DOHH2 (cell line): ENCODE measurements at regions not wholly inside any gene's neighbourhood (a gene's known extent, or its start where the extent isn't known, plus 50 kb on each side); places are given as distances from the start of the nearest gene placed in this dataset.

Source experiments
- EZH2phosphoT487 ChIP-seq: fragments of 200-600 bp; sonication (generic); IDR thresholded peaks from 2 replicates; pipeline ENCODE4 v1.6.1; 2017; ENCODE audit warnings: borderline replicate concordance, mild to moderate bottlenecking, antibody characterized with exemption, low read length, moderate library complexity, mixed read lengths
- TF ChIP-seq, protein P1 (sequence below): fragments of 200-600 bp; sonication (generic); IDR thresholded peaks from one replicate; pipeline ENCODE4 v1.5.1; 2014; ENCODE audit warnings: antibody characterized with exemption, mild to moderate bottlenecking, low read depth, low read length; ENCODE audit not compliant: poor library complexity, severe bottlenecking

DNA sequence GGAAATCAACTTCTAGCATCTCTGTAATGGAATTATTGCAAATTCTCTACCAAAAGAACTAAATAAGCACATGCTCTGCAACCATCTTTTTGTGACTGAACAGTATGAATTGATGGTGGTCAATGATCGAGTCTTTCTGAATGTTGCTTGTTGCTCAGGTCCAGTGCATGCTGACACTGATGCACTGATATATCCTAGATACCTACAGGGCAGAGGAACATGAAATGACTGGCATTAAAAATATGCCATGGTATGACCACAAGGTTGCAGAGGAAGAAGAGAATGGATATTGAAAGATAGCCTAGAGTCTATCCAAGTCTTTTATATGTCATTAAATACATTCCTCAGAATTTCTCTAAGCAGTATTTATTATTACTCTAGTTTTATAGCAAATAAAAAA lies 692.8 kb upstream of the TENM3 start:
- TF ChIP-seq, protein P1, sequence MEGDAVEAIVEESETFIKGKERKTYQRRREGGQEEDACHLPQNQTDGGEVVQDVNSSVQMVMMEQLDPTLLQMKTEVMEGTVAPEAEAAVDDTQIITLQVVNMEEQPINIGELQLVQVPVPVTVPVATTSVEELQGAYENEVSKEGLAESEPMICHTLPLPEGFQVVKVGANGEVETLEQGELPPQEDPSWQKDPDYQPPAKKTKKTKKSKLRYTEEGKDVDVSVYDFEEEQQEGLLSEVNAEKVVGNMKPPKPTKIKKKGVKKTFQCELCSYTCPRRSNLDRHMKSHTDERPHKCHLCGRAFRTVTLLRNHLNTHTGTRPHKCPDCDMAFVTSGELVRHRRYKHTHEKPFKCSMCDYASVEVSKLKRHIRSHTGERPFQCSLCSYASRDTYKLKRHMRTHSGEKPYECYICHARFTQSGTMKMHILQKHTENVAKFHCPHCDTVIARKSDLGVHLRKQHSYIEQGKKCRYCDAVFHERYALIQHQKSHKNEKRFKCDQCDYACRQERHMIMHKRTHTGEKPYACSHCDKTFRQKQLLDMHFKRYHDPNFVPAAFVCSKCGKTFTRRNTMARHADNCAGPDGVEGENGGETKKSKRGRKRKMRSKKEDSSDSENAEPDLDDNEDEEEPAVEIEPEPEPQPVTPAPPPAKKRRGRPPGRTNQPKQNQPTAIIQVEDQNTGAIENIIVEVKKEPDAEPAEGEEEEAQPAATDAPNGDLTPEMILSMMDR = no peak
- no peak for TF ChIP-seq EZH2phosphoT487
